Esophagus muscularis mucosa (tissue), 3 donors: ENCODE measurements at regions not wholly inside any gene's neighbourhood (a gene's known extent, or its start where the extent isn't known, plus 50 kb on each side); places are given as distances from the start of the nearest gene placed in this dataset.

Experiments used
- POLR2A ChIP-seq: fragments of 450-650 bp; IDR thresholded peaks from one replicate; pipeline ENCODE4 v1.6.1; 2017; ENCODE audit warnings: antibody characterized with exemption, moderate library complexity, mild to moderate bottlenecking, low read depth
- POLR2AphosphoS5 ChIP-seq, 2 donors: sonication (generic); formaldehyde crosslinking; IDR thresholded peaks; one replicate each; pipeline ENCODE4 v1.6.1; 2017; ENCODE audit warnings: antibody characterized with exemption in 2 of 2
- TF ChIP-seq, protein P1 (sequence below), 3 experiments: fragments of 200-600 bp in 2 of 3; fragments of 450-650 bp in 1 of 3; sonication (generic) in 2 of 3; IDR thresholded peaks; one replicate each; pipeline ENCODE4 v1.5.1; 2017 to 2019; ENCODE audit warnings: antibody characterized with exemption in 3 of 3, mild to moderate bottlenecking in 2 of 3, moderate library complexity in 1 of 3

DNA sequence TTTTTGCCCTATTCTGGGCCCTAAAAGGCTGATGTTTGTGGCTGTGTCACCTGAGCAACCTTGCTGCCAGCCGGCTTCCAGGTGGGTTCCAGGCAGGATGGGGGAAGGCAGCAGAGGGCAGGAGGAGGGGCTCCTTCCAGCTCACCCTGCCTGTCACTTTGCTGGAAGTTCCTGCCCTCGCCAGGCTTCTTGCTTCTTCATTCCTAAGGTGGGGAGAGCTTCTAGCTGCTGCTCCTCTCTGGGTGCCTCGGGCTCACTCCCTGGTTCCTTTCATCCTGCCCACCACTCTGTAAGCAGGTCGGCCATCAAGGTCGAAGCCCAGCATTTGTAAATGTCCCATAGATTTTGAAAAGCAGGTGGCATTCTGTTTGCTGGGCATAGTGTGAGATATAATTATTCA, 249.4 kb upstream of the HS6ST1 start:
- TF ChIP-seq POLR2A (no peak), POLR2AphosphoS5 (IDR thresholded peaks at IDR 0.05) (no peak)
- TF ChIP-seq, protein P1, sequence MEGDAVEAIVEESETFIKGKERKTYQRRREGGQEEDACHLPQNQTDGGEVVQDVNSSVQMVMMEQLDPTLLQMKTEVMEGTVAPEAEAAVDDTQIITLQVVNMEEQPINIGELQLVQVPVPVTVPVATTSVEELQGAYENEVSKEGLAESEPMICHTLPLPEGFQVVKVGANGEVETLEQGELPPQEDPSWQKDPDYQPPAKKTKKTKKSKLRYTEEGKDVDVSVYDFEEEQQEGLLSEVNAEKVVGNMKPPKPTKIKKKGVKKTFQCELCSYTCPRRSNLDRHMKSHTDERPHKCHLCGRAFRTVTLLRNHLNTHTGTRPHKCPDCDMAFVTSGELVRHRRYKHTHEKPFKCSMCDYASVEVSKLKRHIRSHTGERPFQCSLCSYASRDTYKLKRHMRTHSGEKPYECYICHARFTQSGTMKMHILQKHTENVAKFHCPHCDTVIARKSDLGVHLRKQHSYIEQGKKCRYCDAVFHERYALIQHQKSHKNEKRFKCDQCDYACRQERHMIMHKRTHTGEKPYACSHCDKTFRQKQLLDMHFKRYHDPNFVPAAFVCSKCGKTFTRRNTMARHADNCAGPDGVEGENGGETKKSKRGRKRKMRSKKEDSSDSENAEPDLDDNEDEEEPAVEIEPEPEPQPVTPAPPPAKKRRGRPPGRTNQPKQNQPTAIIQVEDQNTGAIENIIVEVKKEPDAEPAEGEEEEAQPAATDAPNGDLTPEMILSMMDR (IDR thresholded peaks at IDR 0.05), result no peak
